Fibroblast of mammary gland (primary cell): ENCODE measurements at regions not wholly inside any gene's neighbourhood (a gene's known extent, or its start where the extent isn't known, plus 50 kb on each side); places are given as distances from the start of the nearest gene placed in this dataset.

Source experiments
- DNase-seq: peaks from one replicate; pipeline ENCODE4 v3.0.0-alpha.2; 2010; ENCODE audit warnings: low read depth
- H3K4me3 ChIP-seq: 2 replicates; pipeline ENCODE4 v1.5.1; 2011; ENCODE audit warnings: low read depth, mild to moderate bottlenecking, low read length, moderate library complexity; ENCODE audit not compliant: control insufficient read depth
- TF ChIP-seq, protein P1 (sequence below): conservative IDR thresholded peaks from 2 replicates; pipeline ENCODE4 v1.5.1; 2011; ENCODE audit warnings: low read depth, low read length, inconsistent platforms; ENCODE audit not compliant: control insufficient read depth, insufficient read depth

DNA sequence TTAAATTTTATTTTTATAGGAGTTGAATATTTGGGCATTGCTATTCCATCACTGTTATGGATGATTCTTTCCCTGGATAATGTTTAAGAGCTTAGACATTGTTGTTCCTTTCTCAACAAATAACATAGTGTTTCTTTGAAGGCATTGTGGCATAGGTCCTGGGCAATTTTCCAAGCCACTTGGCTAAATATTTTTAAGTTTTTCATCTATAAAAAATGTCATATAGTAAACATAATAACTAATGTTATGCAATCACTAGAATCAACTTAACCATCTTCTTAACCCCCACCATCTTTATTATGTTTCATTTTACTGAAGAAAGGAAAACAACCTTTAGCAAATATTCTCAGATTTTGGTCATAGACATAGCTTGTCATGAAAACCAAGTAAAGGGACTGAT, 600.6 kb upstream of the LMO3 start:
- TF ChIP-seq, protein P1, sequence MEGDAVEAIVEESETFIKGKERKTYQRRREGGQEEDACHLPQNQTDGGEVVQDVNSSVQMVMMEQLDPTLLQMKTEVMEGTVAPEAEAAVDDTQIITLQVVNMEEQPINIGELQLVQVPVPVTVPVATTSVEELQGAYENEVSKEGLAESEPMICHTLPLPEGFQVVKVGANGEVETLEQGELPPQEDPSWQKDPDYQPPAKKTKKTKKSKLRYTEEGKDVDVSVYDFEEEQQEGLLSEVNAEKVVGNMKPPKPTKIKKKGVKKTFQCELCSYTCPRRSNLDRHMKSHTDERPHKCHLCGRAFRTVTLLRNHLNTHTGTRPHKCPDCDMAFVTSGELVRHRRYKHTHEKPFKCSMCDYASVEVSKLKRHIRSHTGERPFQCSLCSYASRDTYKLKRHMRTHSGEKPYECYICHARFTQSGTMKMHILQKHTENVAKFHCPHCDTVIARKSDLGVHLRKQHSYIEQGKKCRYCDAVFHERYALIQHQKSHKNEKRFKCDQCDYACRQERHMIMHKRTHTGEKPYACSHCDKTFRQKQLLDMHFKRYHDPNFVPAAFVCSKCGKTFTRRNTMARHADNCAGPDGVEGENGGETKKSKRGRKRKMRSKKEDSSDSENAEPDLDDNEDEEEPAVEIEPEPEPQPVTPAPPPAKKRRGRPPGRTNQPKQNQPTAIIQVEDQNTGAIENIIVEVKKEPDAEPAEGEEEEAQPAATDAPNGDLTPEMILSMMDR = no peak
- no peak for DNase-seq
- no peak overlapping the region for H3K4me3 ChIP-seq

DNA sequence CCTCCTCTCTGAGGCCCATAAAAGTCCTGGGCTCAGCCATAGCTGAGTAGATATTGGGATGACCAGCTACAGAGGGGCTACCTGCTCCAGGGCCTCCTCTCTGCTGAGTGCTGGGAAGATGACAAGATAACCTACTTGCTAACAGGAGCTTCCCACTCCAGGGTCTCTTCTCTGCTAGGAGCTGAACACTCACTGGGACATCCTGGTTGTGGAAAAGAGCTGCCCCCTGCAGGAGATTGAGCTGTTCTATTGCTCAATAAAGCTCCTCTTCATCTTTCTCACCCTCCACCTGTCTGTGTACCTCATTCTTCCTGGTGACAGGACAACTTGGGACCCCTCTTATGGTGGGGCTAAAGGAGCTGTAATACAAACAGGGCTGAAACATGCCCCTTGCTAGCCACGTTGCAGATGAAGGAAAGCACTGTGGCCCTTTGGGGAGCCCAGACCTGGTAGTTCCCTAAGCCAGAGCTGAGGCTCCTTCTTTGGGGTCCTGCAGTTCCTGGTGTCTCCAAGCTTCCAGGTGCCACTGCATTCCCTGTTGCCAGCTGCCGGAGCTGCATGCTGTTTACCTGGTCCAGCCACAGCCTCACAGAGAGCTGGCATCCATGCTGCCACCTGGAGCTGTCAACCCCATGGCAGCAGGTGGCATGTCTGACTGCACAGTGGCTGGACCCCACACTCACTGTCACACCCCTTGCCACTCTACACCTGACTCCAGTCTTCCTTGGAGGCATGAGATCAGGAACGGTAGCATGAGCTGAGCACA, 598.5 kb upstream of the LMO3 start:
- H3K4me3 ChIP-seq = no peak overlapping the region
- no peak for DNase-seq
- TF ChIP-seq, protein P1 = no peak

DNA sequence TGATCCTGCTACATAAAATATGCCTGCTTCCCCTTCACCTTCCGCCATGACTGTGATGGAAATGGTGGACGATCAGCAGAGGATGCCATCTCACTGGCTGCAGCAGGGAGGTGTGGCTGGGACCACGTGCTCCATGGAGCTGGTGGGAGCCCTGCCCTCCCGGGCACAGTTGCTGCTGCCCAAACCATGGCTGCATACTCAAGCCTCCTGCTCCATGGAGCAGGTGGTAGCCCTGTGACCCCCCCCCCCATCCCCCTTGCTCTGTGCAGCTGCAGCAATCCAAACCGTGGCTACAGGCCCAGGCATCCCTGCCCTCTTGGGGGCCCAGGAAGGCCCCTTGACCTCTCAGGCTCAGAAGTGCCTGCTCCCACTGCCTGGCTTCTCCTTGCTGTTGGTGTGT, 597.5 kb upstream of the LMO3 start:
- DNase-seq = no peak
- TF ChIP-seq, protein P1 = no peak
- no peak overlapping the region for H3K4me3 ChIP-seq

DNA sequence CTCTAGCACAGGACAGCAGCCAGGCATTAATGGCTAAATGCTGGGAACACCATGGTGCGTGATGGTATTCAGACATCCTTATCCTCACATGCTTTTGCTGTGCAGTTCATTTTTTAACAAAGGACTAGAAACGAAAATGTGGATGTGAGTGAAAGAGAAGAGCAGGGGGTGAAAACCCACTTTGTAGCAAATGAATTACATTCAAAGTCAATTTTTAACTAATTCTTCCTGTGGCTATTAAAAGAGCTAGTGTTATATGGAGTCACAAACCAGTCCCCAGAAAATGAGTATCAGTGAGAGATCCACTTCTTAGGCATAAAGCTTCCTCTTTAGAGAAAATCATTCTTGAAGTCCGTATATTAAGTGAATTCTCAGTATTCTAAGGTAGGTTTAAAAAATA, 592.0 kb upstream of the LMO3 start:
- DNase-seq = no peak
- TF ChIP-seq, protein P1 = no peak
- no peak overlapping the region for H3K4me3 ChIP-seq

DNA sequence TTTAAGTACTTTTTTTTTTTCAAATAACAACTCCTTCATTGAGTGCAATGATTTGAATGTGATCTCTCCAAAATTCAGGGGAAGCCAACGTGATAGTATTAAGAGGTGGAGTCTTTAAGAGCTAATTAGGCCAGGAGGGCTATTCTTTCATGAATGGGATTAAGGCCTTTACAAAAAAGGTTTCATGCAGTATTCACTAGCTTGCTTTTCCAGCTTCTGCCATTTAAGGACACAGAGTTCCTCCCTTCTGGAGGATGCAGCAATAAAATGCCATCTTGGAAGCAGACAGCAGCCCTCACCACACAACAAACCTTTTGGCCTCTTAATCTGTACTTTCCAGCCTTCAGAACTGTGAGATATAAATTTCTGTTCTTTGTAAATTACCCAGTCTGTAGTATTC, 586.8 kb upstream of the LMO3 start:
- TF ChIP-seq, protein P1 = no peak
- no peak for DNase-seq
- no peak overlapping the region for H3K4me3 ChIP-seq

DNA sequence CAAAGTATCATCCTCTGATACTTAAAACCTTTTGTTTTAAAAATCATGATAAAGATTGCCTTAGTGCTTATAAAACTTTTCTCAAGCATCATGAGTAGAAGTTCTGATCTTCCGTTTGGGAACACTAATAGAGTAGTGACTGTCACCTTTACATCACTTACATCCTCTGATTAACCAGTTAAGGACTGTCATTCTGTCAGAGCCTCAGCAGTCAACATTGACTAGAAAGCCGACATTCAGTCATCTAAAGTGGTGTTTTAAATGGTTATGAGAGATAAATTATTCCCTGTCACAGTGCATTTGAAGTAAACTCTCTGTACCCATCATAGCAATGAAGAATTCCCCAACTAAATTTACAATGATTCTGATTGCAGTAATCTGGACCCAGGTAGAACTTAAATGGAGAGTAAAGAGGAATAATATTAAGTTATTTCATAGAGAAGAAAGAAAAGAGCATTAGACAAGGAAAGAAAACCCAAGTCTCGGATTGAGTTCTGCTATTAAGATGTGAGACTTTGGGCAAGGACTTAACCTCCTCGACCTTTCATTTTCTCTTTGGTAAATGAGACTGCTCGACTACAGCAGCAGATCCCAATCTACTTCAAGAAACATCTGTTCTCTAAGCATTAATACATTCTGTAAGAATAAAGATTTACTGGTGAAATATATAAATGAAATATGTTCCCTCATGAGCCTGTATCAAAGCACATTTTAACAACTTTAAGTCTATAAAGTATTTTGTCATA, 563.9 kb upstream of the LMO3 start:
- no peak overlapping the region for H3K4me3 ChIP-seq
- DNase-seq = no peak
- TF ChIP-seq, protein P1 = no peak
